SH-SY5Y (cell line): ENCODE measurements at regions not wholly inside any gene's neighbourhood (a gene's known extent, or its start where the extent isn't known, plus 50 kb on each side); places are given as distances from the start of the nearest gene placed in this dataset.

Experiments
- GATA2 ChIP-seq: IDR thresholded peaks from 2 replicates; pipeline ENCODE4 v1.6.1; 2011; ENCODE audit warnings: mild to moderate bottlenecking, low read depth, low read length
- GATA3 ChIP-seq: IDR thresholded peaks from 2 replicates; pipeline ENCODE4 v1.6.1; 2011; ENCODE audit warnings: low read depth, mild to moderate bottlenecking, low read length, moderate library complexity

- TF ChIP-seq GATA3 (peak; percentile 89), GATA2 (peak; percentile 93)
Measured at GRCh38 chr4:173924561-173924960, 358.9 kb downstream of the FBXO8 start.

GRCh38 chr4:173919861-173920260 is 363.6 kb downstream of the FBXO8 start:
- TF ChIP-seq GATA3 (no peak), GATA2 (no peak)

GRCh38 chr4:173919196-173919595 is 364.3 kb downstream of the FBXO8 start:
- no peak for TF ChIP-seq GATA2
- no peak for TF ChIP-seq GATA3

GRCh38 chr4:173917255-173917960 is 366.1 kb downstream of the FBXO8 start:
- no peak for TF ChIP-seq GATA3
- TF ChIP-seq GATA2, result no peak

DNA sequence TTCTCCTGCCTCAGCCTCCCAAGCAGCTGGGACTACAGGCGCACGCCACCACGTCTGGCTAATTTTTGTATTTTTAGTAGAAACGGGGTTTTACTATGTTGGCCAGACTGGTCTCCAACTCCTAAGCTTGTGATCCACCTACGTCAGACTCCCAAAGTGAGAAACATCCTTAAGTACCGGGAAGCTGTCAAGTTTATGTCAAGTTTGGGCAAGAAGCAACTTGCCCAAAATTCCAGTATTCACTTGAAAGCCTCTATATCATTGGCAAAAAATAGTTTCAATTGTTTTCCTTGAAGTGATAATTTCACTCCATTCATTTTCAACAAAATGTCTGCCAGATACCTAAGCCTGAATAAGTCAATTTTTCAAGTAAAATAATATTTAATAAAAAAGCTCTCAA is 370.0 kb downstream of the FBXO8 start:
- TF ChIP-seq GATA2 (no peak), GATA3 (no peak)

DNA sequence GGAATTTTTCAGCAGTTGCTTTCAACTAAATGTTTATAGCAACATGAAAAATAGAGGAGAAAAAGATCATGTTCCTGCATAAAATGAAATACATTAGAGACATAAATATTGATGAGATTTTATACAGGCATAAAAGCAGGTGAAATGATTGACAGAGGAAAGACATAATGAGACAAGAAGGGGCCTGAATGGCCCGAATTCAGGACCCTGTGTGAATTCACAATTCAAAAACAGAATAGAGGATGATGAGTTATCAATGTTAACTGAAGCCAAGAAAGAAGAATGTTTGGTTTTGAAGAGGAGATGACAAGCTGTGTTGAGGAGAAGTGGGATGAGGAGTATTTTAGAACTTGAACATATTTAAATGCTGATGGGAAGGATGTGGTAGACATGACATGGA is 371.1 kb downstream of the FBXO8 start:
- TF ChIP-seq GATA2 (no peak), GATA3 (no peak)

- TF ChIP-seq GATA2 (no peak), GATA3 (no peak)
Measured at GRCh38 chr4:173910891-173911290, 372.6 kb downstream of the FBXO8 start.

GRCh38 chr4:173909294-173909693 is 374.2 kb downstream of the FBXO8 start:
- TF ChIP-seq GATA3 (no peak), GATA2 (no peak)

DNA sequence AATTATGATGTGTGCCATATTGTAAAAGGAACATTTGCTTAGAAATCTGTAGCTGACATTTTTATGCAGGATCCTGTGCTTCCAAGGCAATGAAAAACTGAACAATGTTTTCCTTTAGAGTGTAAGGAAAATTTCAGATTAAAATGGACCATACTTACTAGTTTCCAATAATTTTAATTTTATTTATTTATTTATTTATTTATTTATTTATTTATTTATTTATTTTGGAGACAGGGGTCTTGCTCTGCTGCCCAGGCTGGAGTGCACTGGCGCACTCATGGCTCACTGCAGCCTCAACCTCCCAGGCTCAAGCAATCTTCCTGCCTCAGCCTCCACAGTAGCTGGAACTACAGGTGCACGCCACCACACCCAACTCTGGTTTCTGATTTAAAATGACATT is 369.8 kb upstream of the HAND2 start:
- no peak for TF ChIP-seq GATA2
- no peak for TF ChIP-seq GATA3

DNA sequence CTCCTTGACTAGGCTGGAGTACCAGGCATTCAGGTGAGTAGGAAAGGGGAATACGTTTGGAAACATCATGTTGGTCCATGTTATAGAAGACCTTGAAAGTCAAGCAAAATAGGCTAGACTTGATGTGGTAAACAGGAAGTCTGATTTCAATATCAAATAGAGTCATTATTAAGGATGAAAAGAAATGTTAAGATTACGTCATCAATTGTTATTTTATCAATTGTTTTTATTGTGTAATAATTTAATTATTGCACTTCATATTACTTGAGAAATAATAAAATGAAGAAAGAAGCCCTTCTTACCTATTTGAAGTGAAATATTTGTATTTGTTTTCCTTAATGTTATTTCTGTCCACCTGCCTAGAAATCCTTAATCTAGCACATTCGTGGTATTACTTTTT is 361.0 kb upstream of the HAND2 start:
- TF ChIP-seq GATA3 (no peak), GATA2 (no peak)

DNA sequence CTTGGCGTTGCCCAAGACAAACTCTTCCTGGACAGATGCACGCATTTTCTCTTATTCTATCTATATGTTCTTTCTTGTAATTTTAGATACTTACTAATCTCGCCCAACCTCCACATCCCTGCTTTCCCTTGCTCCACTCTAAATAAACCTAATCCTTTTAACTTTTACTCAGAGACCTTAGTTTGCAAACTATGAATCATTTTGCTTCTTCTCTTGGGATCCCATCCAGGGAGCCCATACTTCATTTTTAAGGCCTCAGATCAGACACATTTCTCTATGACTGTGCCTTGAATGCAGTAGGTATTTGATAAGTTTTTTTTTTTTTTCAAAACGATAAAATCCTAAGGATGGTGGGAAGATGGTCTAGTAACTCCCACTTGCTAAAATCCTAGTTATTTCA is 353.8 kb upstream of the HAND2 start:
- TF ChIP-seq GATA3 (no peak), GATA2 (no peak)

GRCh38 chr4:173880897-173881296 is 350.9 kb upstream of the HAND2 start:
- TF ChIP-seq GATA3 (no peak), GATA2 (no peak)

DNA sequence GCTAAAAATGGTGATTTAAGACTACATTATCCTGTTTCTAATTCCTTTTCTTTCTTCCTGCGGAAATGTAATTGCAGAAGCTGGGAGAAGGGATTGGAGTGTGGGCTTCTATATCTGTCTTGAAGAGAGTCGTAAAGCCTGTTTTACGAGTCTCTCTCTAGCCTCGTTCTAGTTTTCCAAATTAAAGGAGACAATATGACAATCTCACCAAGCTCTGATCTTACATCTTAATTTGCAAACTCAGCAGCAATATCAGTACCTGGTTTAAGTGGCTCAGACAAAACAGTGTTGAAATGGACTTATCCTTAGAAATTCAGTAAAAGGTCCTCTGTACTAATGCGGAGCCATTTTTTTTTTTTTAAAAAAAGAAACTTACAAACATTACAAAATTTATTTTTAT is 349.5 kb upstream of the HAND2 start:
- TF ChIP-seq GATA3, result no peak
- no peak for TF ChIP-seq GATA2

DNA sequence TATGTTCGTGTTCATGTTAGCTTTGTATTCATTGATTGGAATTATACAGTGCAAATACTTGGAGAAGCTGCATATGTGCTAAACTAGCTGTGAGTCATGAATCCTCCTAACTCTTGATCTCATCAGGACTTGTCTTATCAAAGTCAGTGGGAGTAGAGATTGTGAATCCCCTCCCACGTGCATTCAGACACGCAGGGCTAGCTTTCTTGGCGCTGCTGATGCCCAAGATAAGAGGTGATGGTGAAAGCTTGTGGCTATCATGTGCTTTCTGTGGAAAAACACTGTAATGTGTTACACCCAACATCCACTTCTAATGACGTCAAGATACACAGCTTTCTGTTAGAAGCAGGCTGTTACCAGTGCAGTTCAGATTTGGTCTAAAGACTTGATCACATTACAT is 348.7 kb upstream of the HAND2 start:
- TF ChIP-seq GATA3 (peak; percentile 90), GATA2 (peak; percentile 92)

- TF ChIP-seq GATA3 (no peak), GATA2 (no peak)
Measured at GRCh38 chr4:173871643-173872042, 341.6 kb upstream of the HAND2 start.

- TF ChIP-seq GATA3 (no peak), GATA2 (no peak)
Measured at GRCh38 chr4:173866322-173867026, 336.4 kb upstream of the HAND2 start.

- TF ChIP-seq GATA2 (no peak), GATA3 (no peak)
Measured at GRCh38 chr4:173862754-173863153, 332.7 kb upstream of the HAND2 start.

GRCh38 chr4:173860094-173860493 is 330.1 kb upstream of the HAND2 start:
- TF ChIP-seq GATA2, result no peak
